GM12891 (cell line): ENCODE measurements at regions not wholly inside any gene's neighbourhood (a gene's known extent, or its start where the extent isn't known, plus 50 kb on each side); places are given as distances from the start of the nearest gene placed in this dataset.
A peak's percentile ranks its signal among the peaks of the same experiment; 100 is the strongest.

Source experiments
- DNase-seq: peaks from one replicate; pipeline ENCODE4 v3.0.0; 2011; ENCODE audit warnings: low spot score; ENCODE audit not compliant: insufficient read length
- FAIRE-seq: peaks from 2 replicates; lab custom pipeline; 2011; peaks lifted over from hg19 to GRCh38; lab: Jason Lieb, UNC
- PAX5 ChIP-seq: IDR thresholded peaks from 2 replicates; pipeline ENCODE4 v1.6.1; 2011; ENCODE audit warnings: low read length, moderate library complexity, mild to moderate bottlenecking; ENCODE audit not compliant: insufficient read depth, severe bottlenecking
- POLR2A ChIP-seq: IDR thresholded peaks from 2 replicates; pipeline ENCODE4 v1.6.1; 2011; ENCODE audit warnings: low read depth, low read length, control low read depth
- POLR2AphosphoS5 ChIP-seq: IDR thresholded peaks from 2 replicates; pipeline ENCODE4 v1.6.1; 2011; ENCODE audit warnings: low read depth, low read length, control low read depth
- POU2F2 ChIP-seq: IDR thresholded peaks from 2 replicates; pipeline ENCODE4 v1.6.1; 2011; ENCODE audit warnings: low read depth, mild to moderate bottlenecking, control low read depth, low read length, moderate library complexity
- SPI1 ChIP-seq: IDR thresholded peaks from 2 replicates; pipeline ENCODE4 v1.6.1; 2011; ENCODE audit warnings: low read depth, low read length, control low read depth
- TAF1 ChIP-seq: IDR thresholded peaks from 2 replicates; pipeline ENCODE4 v1.6.1; 2011; ENCODE audit warnings: low read depth, low read length, control low read depth

GRCh38 chr22:22151308-22151707 lies 93.3 kb upstream of the VPREB1 start:
- FAIRE-seq (no peak), DNase-seq (no peak)
- no peak for TF ChIP-seq POLR2AphosphoS5
- no peak for TF ChIP-seq PAX5
- no peak for TF ChIP-seq TAF1
- no peak for TF ChIP-seq POU2F2
- no peak for TF ChIP-seq POLR2A

- DNase-seq (no peak), FAIRE-seq (no peak)
- TF ChIP-seq POLR2A (no peak), SPI1 (no peak), POLR2AphosphoS5 (no peak), PAX5 (no peak), TAF1 (no peak), POU2F2 (no peak)
Observed at GRCh38 chr22:22150457-22150856, 94.1 kb upstream of the VPREB1 start.

- DNase-seq (no peak), FAIRE-seq (no peak)
- TF ChIP-seq POLR2AphosphoS5 (no peak), TAF1 (no peak), SPI1 (no peak), POLR2A (no peak), POU2F2 (no peak), PAX5 (no peak)
Observed at GRCh38 chr22:22148905-22149304, 95.7 kb upstream of the VPREB1 start.

GRCh38 chr22:22144858-22145257 lies 99.7 kb upstream of the VPREB1 start:
- no peak for DNase-seq
- TF ChIP-seq POLR2AphosphoS5, result no peak
- no peak for TF ChIP-seq TAF1
- no peak for FAIRE-seq

GRCh38 chr22:22143448-22143847 lies 101.1 kb upstream of the VPREB1 start:
- no peak for TF ChIP-seq PAX5
- no peak for TF ChIP-seq POLR2A
- no peak for TF ChIP-seq POU2F2
- no peak for TF ChIP-seq POLR2AphosphoS5
- TF ChIP-seq SPI1, result no peak
- TF ChIP-seq TAF1, result no peak
- FAIRE-seq (no peak), DNase-seq (no peak)

- no peak for DNase-seq
- TF ChIP-seq TAF1, result no peak
- no peak for TF ChIP-seq POLR2AphosphoS5
- TF ChIP-seq POLR2A, result no peak
- TF ChIP-seq SPI1, result no peak
- no peak for TF ChIP-seq PAX5
- no peak for TF ChIP-seq POU2F2
- FAIRE-seq, result no peak
Observed at GRCh38 chr22:22142661-22143060, 101.9 kb upstream of the VPREB1 start.

GRCh38 chr22:22141771-22142591 lies 102.6 kb upstream of the VPREB1 start:
- peak; percentile 16 for FAIRE-seq
- TF ChIP-seq POLR2A (no peak), PAX5 (no peak), POU2F2 (no peak), POLR2AphosphoS5 (no peak), TAF1 (no peak), SPI1 (no peak)
- no peak for DNase-seq

GRCh38 chr22:22141031-22141430 lies 103.6 kb upstream of the VPREB1 start:
- no peak for TF ChIP-seq TAF1
- no peak for TF ChIP-seq SPI1
- no peak for TF ChIP-seq PAX5
- no peak for TF ChIP-seq POU2F2
- no peak for TF ChIP-seq POLR2A
- TF ChIP-seq POLR2AphosphoS5, result no peak
- peak; percentile 5 for FAIRE-seq
- no peak for DNase-seq

GRCh38 chr22:22139364-22139763 lies 105.2 kb upstream of the VPREB1 start:
- DNase-seq (no peak), FAIRE-seq (no peak)
- no peak for TF ChIP-seq POU2F2
- TF ChIP-seq PAX5, result no peak
- no peak for TF ChIP-seq POLR2AphosphoS5
- TF ChIP-seq POLR2A, result no peak
- TF ChIP-seq SPI1, result no peak

GRCh38 chr22:22138915-22139314 lies 105.7 kb upstream of the VPREB1 start:
- DNase-seq (no peak), FAIRE-seq (no peak)
- TF ChIP-seq PAX5 (no peak), POLR2A (no peak), SPI1 (no peak), POLR2AphosphoS5 (no peak), TAF1 (no peak), POU2F2 (no peak)
